ENCODE measurements at regions not wholly inside any gene's neighbourhood (a gene's known extent, or its start where the extent isn't known, plus 50 kb on each side); places are given as distances from the start of the nearest gene placed in this dataset.

DNA sequence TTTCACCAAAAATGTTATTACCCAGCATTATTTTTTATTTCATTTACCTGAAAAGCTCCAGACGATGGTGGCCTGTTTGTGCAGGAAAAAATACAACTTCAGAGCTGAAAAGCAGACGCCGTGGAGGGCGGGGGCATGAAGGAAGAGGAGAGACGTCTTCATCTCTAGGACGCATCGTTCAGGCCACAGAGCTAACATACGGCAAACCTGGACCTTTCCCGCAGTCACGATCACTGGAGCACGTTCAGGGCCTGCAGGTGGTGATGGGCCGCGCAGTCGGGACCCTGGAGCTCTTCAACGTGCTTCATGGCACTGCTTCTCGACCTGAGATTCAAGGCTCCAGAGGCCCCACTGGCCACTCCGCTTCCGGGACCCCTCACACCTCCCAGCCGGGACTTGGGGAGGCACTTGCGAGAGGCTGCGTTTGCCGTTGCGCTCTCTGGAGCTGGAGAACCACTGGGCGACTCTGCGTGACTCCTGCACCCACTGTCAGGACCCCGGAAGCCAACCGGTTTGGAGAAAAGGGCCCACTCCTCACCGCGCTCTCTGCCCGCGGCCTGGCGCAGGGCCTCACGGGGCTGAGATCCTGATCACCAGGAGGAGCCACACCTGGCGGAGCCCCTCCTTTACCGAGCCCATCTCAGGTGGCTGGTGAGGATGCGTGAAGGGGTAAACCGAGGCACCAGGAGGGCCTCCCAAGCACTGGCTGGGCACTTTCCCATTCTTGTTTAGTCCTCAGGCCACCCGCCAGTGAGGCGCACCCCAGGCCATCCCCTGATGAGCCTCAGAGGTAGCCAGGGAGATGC lies 164.4 kb upstream of the AFDN start:
- Histone ChIP-seq H3K4me3 (no peak overlapping the region), H3K27me3 (replicated peaks in 1 of 7) (no peaks in the 10 kb centered on the region), H3K27ac (no peak overlapping the region), H3K4me1 (peaks cover 0 to 13% (median 0%) of the 10 kb centered on the region in 6 donors), H3K9me3 (no peaks in the 10 kb centered on the region), H3K36me3 (no peaks in the 10 kb centered on the region)
- intact Hi-C loops (cut with DNase I; ENCODE audit: low total_unique reads) = no loop called here
- TF ChIP-seq POLR2AphosphoS5 (IDR thresholded peaks at IDR 0.05) = no peak
- TF ChIP-seq POLR2A (IDR thresholded peaks at IDR 0.05) = no peak
- TF ChIP-seq, protein P1, sequence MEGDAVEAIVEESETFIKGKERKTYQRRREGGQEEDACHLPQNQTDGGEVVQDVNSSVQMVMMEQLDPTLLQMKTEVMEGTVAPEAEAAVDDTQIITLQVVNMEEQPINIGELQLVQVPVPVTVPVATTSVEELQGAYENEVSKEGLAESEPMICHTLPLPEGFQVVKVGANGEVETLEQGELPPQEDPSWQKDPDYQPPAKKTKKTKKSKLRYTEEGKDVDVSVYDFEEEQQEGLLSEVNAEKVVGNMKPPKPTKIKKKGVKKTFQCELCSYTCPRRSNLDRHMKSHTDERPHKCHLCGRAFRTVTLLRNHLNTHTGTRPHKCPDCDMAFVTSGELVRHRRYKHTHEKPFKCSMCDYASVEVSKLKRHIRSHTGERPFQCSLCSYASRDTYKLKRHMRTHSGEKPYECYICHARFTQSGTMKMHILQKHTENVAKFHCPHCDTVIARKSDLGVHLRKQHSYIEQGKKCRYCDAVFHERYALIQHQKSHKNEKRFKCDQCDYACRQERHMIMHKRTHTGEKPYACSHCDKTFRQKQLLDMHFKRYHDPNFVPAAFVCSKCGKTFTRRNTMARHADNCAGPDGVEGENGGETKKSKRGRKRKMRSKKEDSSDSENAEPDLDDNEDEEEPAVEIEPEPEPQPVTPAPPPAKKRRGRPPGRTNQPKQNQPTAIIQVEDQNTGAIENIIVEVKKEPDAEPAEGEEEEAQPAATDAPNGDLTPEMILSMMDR (IDR thresholded peaks at IDR 0.05 in 8 of 11, conservative IDR thresholded peaks at IDR 0.05 in 3 of 11) = no peak
- DNase-seq = peak; percentile 72
- 84 to 95% (median 92%) methylated on average over 21 to 39 of the region's 39 CpGs for WGBS, 5 donors

DNA sequence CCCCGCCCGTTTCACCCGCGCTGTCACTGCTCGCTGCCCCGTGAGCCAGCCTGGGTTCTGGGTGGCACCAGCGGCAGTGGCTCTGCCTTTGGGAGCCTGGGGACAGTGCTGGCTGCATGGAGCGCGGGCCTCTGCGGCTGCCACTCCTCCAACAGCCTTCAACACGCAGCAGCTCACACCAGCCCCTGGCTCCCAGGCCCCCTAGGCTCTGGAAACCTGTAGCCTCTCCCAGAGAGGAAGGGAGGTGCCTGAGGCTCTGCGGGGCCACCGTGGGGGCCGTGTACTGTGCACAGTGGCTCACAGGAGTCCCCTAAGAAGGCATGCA lies 163.9 kb upstream of the AFDN start:
- no peak overlapping the region for H3K27ac ChIP-seq
- no peak overlapping the region for H3K4me3 ChIP-seq
- intact Hi-C loops (cut with DNase I; ENCODE audit: low total_unique reads) = no loop called here
- WGBS, 5 donors = 56 to 85% (median 82%) methylated on average over 3 to 14 of the region's 14 CpGs
- no peak for TF ChIP-seq POLR2AphosphoS5 (IDR thresholded peaks at IDR 0.05)
- TF ChIP-seq, protein P1 (IDR thresholded peaks at IDR 0.05 in 8 of 11, conservative IDR thresholded peaks at IDR 0.05 in 3 of 11) = no peak
- no peak for TF ChIP-seq POLR2A (IDR thresholded peaks at IDR 0.05)
- no peaks in the 10 kb centered on the region for H3K9me3 ChIP-seq
- peaks cover 0 to 13% (median 0%) of the 10 kb centered on the region in 6 donors for H3K4me1 ChIP-seq
- no peaks in the 10 kb centered on the region for H3K36me3 ChIP-seq
- no peaks in the 10 kb centered on the region for H3K27me3 ChIP-seq (replicated peaks in 1 of 7)
- DNase-seq = no peak

DNA sequence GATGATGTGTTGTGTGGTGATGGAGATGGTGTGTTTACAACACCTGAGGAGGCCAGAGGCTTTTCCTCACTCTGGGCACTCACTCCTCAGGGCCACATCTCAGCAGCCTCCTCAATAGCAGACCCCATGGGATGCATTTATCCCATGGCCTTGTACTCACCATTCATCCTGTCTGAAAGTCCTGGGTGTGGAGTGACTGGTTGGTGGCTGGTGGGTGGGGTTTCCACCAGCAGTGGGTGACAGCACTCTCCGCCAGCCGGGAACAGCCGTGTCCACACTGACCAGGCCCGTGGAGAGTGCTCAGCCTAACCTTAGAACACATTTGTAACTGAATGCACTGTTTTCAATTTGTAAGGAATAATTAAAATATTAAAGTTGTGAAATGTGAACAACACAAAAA lies 163.4 kb upstream of the AFDN start:
- peaks cover 0 to 13% (median 0%) of the 10 kb centered on the region in 6 donors for H3K4me1 ChIP-seq

More for the DNA sequence above, 163.4 kb upstream of the AFDN start:
- intact Hi-C loops (cut with DNase I; ENCODE audit: low total_unique reads) = no loop called here
- no peak for TF ChIP-seq POLR2A (IDR thresholded peaks at IDR 0.05)
- TF ChIP-seq, protein P1 (IDR thresholded peaks at IDR 0.05 in 8 of 11, conservative IDR thresholded peaks at IDR 0.05 in 3 of 11) = no peak
- no peak for TF ChIP-seq POLR2AphosphoS5 (IDR thresholded peaks at IDR 0.05)
- Histone ChIP-seq H3K4me3 (no peak overlapping the region), H3K27ac (no peak overlapping the region), H3K9me3 (no peaks in the 10 kb centered on the region), H3K27me3 (replicated peaks in 1 of 7) (no peaks in the 10 kb centered on the region), H3K36me3 (no peaks in the 10 kb centered on the region)
- peak; percentile 53 for DNase-seq
- 57 to 84% (median 76%) methylated on average over 4 of the region's 4 CpGs for WGBS, 5 donors
